Stimulated activated CD4-positive, alpha-beta T cell treated with anti-CD3 and anti-CD28 coated beads, Interleukin-2, amount 100 ng/mL, for 48 hours (primary cell): ENCODE measurements at regions not wholly inside any gene's neighbourhood (a gene's known extent, or its start where the extent isn't known, plus 50 kb on each side); places are given as distances from the start of the nearest gene placed in this dataset.
"Not testable (repeated sequence)": the region's sequence is repeated elsewhere in the genome, so short reads cannot be mapped to it uniquely, and the experiment has no call there.

Source experiments
- DNase-seq, 2 donors: peaks; one replicate each; pipeline ENCODE4 v3.0.0-alpha.2; 2020

- no peak for DNase-seq
Observed at GRCh38 chr1:218494449-218494852, 149.3 kb downstream of the TGFB2 start.

GRCh38 chr1:218495931-218496330 is 150.8 kb downstream of the TGFB2 start:
- no peak for DNase-seq

- no peak for DNase-seq
Observed at GRCh38 chr1:218496561-218496960, 151.4 kb downstream of the TGFB2 start.

- DNase-seq = no peak
Observed at GRCh38 chr1:218498056-218498938, 153.2 kb downstream of the TGFB2 start.

- DNase-seq = no peak
Observed at GRCh38 chr1:218499011-218499691, 154.0 kb downstream of the TGFB2 start.

GRCh38 chr1:218499911-218500310 is 154.8 kb downstream of the TGFB2 start:
- DNase-seq = no peak

GRCh38 chr1:218501161-218501560 is 156.0 kb downstream of the TGFB2 start:
- no peak for DNase-seq

GRCh38 chr1:218502383-218502782 is 157.2 kb downstream of the TGFB2 start:
- DNase-seq = no peak

- no peak for DNase-seq
Observed at GRCh38 chr1:218503102-218503501, 158.0 kb downstream of the TGFB2 start.

- no peak for DNase-seq
Observed at GRCh38 chr1:218507355-218508002, 162.3 kb downstream of the TGFB2 start.

GRCh38 chr1:218510153-218510772 is 165.1 kb downstream of the TGFB2 start:
- DNase-seq = no peak

GRCh38 chr1:218513328-218513727 is 168.2 kb downstream of the TGFB2 start:
- DNase-seq = no peak

- no peak for DNase-seq
Observed at GRCh38 chr1:218514689-218515088, 169.6 kb downstream of the TGFB2 start.

- DNase-seq = no peak
Observed at GRCh38 chr1:218516526-218516925, 171.4 kb downstream of the TGFB2 start.

- no peak for DNase-seq
Observed at GRCh38 chr1:218517459-218517858, 172.3 kb downstream of the TGFB2 start.

GRCh38 chr1:218518216-218518740 is 173.1 kb downstream of the TGFB2 start:
- no peak for DNase-seq

- not testable (repeated sequence) for DNase-seq
Observed at GRCh38 chr1:218520646-218521045, 175.5 kb downstream of the TGFB2 start.

- peak; percentile 53 to 56 for DNase-seq
Observed at GRCh38 chr1:218521414-218522169, 176.5 kb downstream of the TGFB2 start.

GRCh38 chr1:218524526-218524925 is 179.4 kb downstream of the TGFB2 start:
- no peak for DNase-seq

GRCh38 chr1:218525031-218525430 is 179.9 kb downstream of the TGFB2 start:
- no peak for DNase-seq

GRCh38 chr1:218525451-218526197 is 180.5 kb downstream of the TGFB2 start:
- no peak for DNase-seq
